Mesothelial cell of epicardium (in vitro differentiated cells): ENCODE measurements at regions not wholly inside any gene's neighbourhood (a gene's known extent, or its start where the extent isn't known, plus 50 kb on each side); places are given as distances from the start of the nearest gene placed in this dataset.

Experiments used
- DNase-seq, 2 experiments: peaks; one replicate each; pipeline ENCODE4 v3.0.0; 2021; ENCODE audit warnings: low spot score in 2 of 2; ENCODE audit not compliant: unreplicated experiment in 2 of 2
- H3K27ac Mint-ChIP-seq: 2 replicates; pipeline ENCODE4 v1.8.0; 2021; ENCODE audit warnings: mixed read lengths
- H3K27me3 Mint-ChIP-seq: 2 replicates; pipeline ENCODE4 v1.8.0; 2021; ENCODE audit warnings: low read depth, mixed read lengths
- H3K36me3 Mint-ChIP-seq: 2 replicates; pipeline ENCODE4 v1.8.0; 2021; ENCODE audit warnings: mixed read lengths
- H3K4me1 Mint-ChIP-seq: 2 replicates; pipeline ENCODE4 v1.8.0; 2021; ENCODE audit warnings: mixed read lengths
- H3K4me3 Mint-ChIP-seq: 2 replicates; pipeline ENCODE4 v1.8.0; 2021; ENCODE audit warnings: mild to moderate bottlenecking, moderate library complexity, mixed read lengths
- H3K9me3 Mint-ChIP-seq: 2 replicates; pipeline ENCODE4 v1.8.0; 2021; ENCODE audit warnings: mixed read lengths
- TF ChIP-seq, protein P1 (sequence below): fragments of 200-600 bp; sonication (generic); IDR thresholded peaks from one replicate; pipeline ENCODE4 v1.5.0; 2021; ENCODE audit warnings: antibody characterized with exemption; ENCODE audit not compliant: unreplicated experiment

DNA sequence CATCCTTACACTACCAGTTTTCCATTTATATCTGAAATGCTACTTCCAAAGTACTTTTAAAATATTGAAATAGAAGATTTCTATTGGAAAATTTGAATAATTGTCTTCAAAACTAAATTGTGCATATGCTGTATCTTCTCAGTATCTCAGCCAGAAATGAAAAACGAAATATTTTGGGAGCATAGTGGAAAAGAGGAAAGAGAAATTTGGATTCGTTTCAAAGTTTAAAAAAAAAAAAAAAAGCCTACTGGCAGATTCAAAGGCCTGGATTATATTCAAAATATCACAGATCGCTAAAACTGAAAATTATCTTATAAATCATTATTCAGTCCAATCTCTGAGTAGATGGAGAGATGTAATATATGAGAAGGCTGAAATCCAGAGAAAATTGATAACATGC is 440.7 kb downstream of the TAF11L14 start:
- H3K27me3 Mint-ChIP-seq, result peaks cover 19% of the 10 kb centered on the region
- no peak overlapping the region for H3K27ac Mint-ChIP-seq
- no peaks in the 10 kb centered on the region for H3K4me1 Mint-ChIP-seq
- DNase-seq, result no peak
- no peaks in the 10 kb centered on the region for H3K36me3 Mint-ChIP-seq
- TF ChIP-seq, protein P1, sequence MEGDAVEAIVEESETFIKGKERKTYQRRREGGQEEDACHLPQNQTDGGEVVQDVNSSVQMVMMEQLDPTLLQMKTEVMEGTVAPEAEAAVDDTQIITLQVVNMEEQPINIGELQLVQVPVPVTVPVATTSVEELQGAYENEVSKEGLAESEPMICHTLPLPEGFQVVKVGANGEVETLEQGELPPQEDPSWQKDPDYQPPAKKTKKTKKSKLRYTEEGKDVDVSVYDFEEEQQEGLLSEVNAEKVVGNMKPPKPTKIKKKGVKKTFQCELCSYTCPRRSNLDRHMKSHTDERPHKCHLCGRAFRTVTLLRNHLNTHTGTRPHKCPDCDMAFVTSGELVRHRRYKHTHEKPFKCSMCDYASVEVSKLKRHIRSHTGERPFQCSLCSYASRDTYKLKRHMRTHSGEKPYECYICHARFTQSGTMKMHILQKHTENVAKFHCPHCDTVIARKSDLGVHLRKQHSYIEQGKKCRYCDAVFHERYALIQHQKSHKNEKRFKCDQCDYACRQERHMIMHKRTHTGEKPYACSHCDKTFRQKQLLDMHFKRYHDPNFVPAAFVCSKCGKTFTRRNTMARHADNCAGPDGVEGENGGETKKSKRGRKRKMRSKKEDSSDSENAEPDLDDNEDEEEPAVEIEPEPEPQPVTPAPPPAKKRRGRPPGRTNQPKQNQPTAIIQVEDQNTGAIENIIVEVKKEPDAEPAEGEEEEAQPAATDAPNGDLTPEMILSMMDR, result no peak
- no peaks in the 10 kb centered on the region for H3K9me3 Mint-ChIP-seq
- H3K4me3 Mint-ChIP-seq, result no peak overlapping the region

DNA sequence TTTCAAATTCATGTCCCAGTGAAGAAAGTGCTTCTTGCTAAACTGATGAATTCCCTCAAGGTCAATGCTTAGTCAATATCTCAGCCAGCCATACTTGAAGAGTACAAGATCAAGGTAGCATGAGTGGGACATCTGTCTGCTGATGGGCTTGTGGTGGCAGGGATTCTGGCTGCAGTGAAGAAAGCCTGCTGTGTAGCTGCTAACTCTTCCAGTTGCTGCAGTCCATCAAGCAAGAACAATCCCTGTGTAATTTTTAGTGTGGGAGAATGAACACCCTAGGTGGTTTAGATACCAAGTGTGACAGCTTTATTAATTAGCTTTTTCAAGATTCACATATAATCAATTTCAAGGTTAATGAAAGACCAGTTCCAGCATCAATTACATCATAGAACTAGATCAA is 443.9 kb downstream of the TAF11L14 start:
- no peak overlapping the region for H3K27ac Mint-ChIP-seq
- H3K27me3 Mint-ChIP-seq, result peaks cover 21% of the 10 kb centered on the region
- no peaks in the 10 kb centered on the region for H3K36me3 Mint-ChIP-seq
- no peaks in the 10 kb centered on the region for H3K9me3 Mint-ChIP-seq
- TF ChIP-seq, protein P1, result no peak
- H3K4me1 Mint-ChIP-seq, result no peaks in the 10 kb centered on the region
- H3K4me3 Mint-ChIP-seq, result no peak overlapping the region
- no peak for DNase-seq

DNA sequence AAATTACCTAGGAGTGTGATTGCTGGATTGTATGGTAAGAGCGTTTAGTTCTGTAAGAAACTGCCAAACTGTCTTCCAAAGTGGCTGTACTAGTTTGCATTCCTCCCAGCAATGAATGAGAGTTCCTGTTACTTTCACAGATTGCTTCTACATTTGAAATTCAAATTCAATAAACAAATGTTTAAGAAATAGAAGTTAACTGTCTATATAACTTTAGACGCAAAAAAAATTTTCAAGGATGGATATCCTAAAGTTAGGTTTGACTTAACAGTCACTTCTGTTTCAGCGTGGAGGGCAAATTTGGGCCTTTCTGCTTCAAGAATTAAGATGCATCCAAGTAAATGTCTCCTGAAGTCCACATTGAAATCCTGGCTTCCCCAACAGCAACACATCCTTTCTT is 445.6 kb downstream of the TAF11L14 start:
- H3K27ac Mint-ChIP-seq, result no peak overlapping the region
- no peaks in the 10 kb centered on the region for H3K9me3 Mint-ChIP-seq
- no peak for DNase-seq
- peaks cover 21% of the 10 kb centered on the region for H3K27me3 Mint-ChIP-seq
- TF ChIP-seq, protein P1, result no peak
- no peaks in the 10 kb centered on the region for H3K36me3 Mint-ChIP-seq
- H3K4me3 Mint-ChIP-seq, result no peak overlapping the region
- no peaks in the 10 kb centered on the region for H3K4me1 Mint-ChIP-seq

DNA sequence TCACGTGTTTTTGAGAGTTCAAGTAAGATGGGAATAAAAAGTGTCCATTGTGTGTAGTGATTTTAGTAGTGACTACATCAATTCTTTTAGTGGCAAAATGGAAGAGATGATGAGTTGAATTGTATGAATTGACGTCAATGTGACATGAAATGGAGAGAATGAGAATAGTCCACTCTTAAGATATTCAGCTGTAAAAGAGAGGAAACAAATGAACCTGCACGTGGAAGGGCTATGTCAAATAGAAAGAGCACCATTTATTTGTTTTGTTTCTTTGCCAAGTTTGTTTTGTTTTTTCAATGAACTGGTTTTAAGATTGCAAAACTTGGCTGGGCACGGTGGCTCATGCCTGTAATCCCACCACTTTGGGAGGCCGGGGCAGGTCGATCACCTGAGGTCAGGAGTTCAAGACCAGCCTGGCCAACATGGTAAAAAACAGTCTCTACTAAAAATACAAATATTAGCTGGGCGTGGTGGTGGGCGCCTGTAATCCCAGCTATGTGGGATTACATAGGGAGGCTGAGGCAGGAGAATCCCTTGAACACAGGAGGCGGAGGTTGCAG is 453.8 kb downstream of the TAF11L14 start:
- TF ChIP-seq, protein P1, result no peak
- DNase-seq, result no peak
- no peaks in the 10 kb centered on the region for H3K36me3 Mint-ChIP-seq
- H3K9me3 Mint-ChIP-seq, result peaks cover 11% of the 10 kb centered on the region
- no peak overlapping the region for H3K4me3 Mint-ChIP-seq
- peaks cover 7% of the 10 kb centered on the region for H3K27me3 Mint-ChIP-seq
- no peak overlapping the region for H3K27ac Mint-ChIP-seq
- no peaks in the 10 kb centered on the region for H3K4me1 Mint-ChIP-seq

DNA sequence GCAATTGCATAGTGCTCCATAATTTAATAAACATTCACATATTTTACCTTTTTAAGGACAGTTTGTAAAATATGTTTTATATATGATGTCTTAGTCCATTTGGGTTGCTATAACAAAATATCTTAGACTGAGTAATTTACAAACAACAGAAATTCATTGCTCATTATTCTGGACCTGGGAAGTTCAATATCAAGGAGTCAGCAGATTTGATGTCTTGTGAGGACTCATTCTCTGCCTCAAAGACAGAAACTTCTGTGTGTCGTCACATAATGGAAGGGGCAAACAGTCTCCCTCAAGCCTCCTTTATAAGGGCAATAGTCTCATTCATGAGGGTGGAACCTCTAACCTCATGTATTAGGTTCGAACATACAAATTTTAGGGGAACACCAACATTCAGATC is 455.9 kb downstream of the TAF11L14 start:
- Mint-ChIP-seq H3K4me3 (no peak overlapping the region), H3K4me1 (no peaks in the 10 kb centered on the region), H3K27me3 (peaks cover 3% of the 10 kb centered on the region), H3K27ac (no peak overlapping the region), H3K9me3 (peaks cover 10% of the 10 kb centered on the region), H3K36me3 (no peaks in the 10 kb centered on the region)
- no peak for DNase-seq
- TF ChIP-seq, protein P1, result no peak

DNA sequence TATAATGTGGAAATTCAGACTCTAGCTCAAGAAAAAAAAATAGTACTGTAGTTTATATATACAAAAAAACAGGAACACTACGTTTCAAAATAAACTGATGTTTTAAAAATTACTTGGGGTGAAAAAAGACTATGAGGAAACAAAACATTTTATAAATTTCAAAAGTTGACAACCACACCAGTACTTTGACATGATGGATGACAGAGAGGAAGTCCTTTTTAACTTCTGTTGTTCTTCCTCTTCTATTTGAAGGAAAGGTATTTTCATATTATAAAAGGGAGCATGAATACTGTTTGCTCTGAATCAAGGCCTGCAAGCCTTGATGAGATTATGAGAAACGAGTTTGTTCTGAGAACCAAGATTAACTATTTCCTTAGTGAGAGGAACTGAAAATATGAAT is 456.9 kb downstream of the TAF11L14 start:
- Mint-ChIP-seq H3K4me3 (no peak overlapping the region), H3K36me3 (no peaks in the 10 kb centered on the region), H3K9me3 (peaks cover 4% of the 10 kb centered on the region), H3K27me3 (peaks cover 2% of the 10 kb centered on the region), H3K27ac (no peak overlapping the region), H3K4me1 (no peaks in the 10 kb centered on the region)
- DNase-seq, result no peak
- TF ChIP-seq, protein P1, result no peak
